ENCODE measurements at regions not wholly inside any gene's neighbourhood (a gene's known extent, or its start where the extent isn't known, plus 50 kb on each side); places are given as distances from the start of the nearest gene placed in this dataset.

GRCh38 chr2:12126318-12126717 lies 379.9 kb downstream of the LPIN1 start:
- no peak for DNase-seq

GRCh38 chr2:12127638-12128037 lies 381.2 kb downstream of the LPIN1 start:
- no peak for DNase-seq

GRCh38 chr2:12131975-12132374 lies 385.5 kb downstream of the LPIN1 start:
- no peak for DNase-seq

GRCh38 chr2:12141618-12142258 lies 395.3 kb downstream of the LPIN1 start:
- DNase-seq: no peak

- no peak for DNase-seq
Measured at GRCh38 chr2:12151716-12152115, 405.3 kb downstream of the LPIN1 start.

- no peak for DNase-seq
Measured at GRCh38 chr2:12152888-12153287, 406.5 kb downstream of the LPIN1 start.

GRCh38 chr2:12155303-12156051 lies 409.0 kb downstream of the LPIN1 start:
- no peak for DNase-seq

GRCh38 chr2:12156349-12156748 lies 409.9 kb downstream of the LPIN1 start:
- DNase-seq: no peak

- DNase-seq: no peak
Measured at GRCh38 chr2:12161085-12161484, 414.7 kb downstream of the LPIN1 start.

GRCh38 chr2:12162269-12163247 lies 416.1 kb downstream of the LPIN1 start:
- no peak for DNase-seq

GRCh38 chr2:12163866-12164265 lies 417.4 kb downstream of the LPIN1 start:
- no peak for DNase-seq

- no peak for DNase-seq
Measured at GRCh38 chr2:12164689-12165088, 418.3 kb downstream of the LPIN1 start.

- no peak for DNase-seq
Measured at GRCh38 chr2:12167525-12168317, 421.3 kb downstream of the LPIN1 start.

- DNase-seq: no peak
Measured at GRCh38 chr2:12168354-12168753, 421.9 kb downstream of the LPIN1 start.

- no peak for DNase-seq
Measured at GRCh38 chr2:12168791-12169388, 422.5 kb downstream of the LPIN1 start.

GRCh38 chr2:12169721-12170120 lies 423.3 kb downstream of the LPIN1 start:
- DNase-seq: no peak

GRCh38 chr2:12170121-12170520 lies 423.7 kb downstream of the LPIN1 start:
- no peak for DNase-seq

GRCh38 chr2:12173271-12173942 lies 427.0 kb downstream of the LPIN1 start:
- no peak for DNase-seq

- no peak for DNase-seq
Measured at GRCh38 chr2:12173943-12174340, 427.5 kb downstream of the LPIN1 start.

GRCh38 chr2:12175323-12175722 lies 428.9 kb downstream of the LPIN1 start:
- DNase-seq: no peak

GRCh38 chr2:12176623-12177454 lies 430.4 kb downstream of the LPIN1 start:
- DNase-seq: no peak

All from NCI-H1436 treated with DMSO at 0.1 percent for 48 hours (cell line).